ENCODE measurements at regions not wholly inside any gene's neighbourhood (a gene's known extent, or its start where the extent isn't known, plus 50 kb on each side); places are given as distances from the start of the nearest gene placed in this dataset.

- H3K9me3 ChIP-seq: no peaks in the 10 kb centered on the region
- no peaks in the 10 kb centered on the region for H3K36me3 ChIP-seq
- TF ChIP-seq, protein P1, sequence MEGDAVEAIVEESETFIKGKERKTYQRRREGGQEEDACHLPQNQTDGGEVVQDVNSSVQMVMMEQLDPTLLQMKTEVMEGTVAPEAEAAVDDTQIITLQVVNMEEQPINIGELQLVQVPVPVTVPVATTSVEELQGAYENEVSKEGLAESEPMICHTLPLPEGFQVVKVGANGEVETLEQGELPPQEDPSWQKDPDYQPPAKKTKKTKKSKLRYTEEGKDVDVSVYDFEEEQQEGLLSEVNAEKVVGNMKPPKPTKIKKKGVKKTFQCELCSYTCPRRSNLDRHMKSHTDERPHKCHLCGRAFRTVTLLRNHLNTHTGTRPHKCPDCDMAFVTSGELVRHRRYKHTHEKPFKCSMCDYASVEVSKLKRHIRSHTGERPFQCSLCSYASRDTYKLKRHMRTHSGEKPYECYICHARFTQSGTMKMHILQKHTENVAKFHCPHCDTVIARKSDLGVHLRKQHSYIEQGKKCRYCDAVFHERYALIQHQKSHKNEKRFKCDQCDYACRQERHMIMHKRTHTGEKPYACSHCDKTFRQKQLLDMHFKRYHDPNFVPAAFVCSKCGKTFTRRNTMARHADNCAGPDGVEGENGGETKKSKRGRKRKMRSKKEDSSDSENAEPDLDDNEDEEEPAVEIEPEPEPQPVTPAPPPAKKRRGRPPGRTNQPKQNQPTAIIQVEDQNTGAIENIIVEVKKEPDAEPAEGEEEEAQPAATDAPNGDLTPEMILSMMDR (IDR thresholded peaks at IDR 0.05): no peak
- TF ChIP-seq POLR2A (IDR thresholded peaks at IDR 0.05): no peak
- no peaks in the 10 kb centered on the region for H3K4me1 ChIP-seq
- ATAC-seq (no peak), DNase-seq (no peak)
- intact Hi-C loops (cut with DNase I): loop anchor here in 1 of 10 donors (10.0 kb wide), 1 partner anchor 51 kb away; no protein-coding TSS in a partner anchor
- H3K27me3 ChIP-seq: no peaks in the 10 kb centered on the region
- H3K4me3 ChIP-seq: no peak overlapping the region
- WGBS, 4 donors: 64 to 69% (median 66%) methylated on average over 5 of the region's 5 CpGs
- H3K27ac ChIP-seq: no peak overlapping the region
These were observed 185.6 kb downstream of the DMAC1 start for GRCh38 chr9:7613931-7614330.

DNA sequence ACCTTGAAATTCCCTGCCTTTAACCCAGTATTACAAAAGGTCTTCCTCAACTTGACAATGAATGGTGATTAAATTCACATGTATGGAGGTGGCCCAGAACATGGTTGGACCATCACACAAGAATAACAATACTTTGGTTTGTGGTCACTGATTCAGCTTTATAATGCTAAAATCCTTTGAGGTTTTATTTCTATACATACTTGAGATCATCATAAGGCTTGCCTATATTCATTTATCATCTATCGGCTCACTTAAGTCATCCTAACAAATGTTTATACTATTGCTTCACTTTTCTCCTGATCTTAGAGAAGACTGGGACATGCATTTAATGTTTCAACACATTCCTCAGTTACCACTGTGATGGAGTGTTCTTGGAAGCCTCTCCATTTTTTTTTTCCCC, 191.3 kb downstream of the DMAC1 start:
- Histone ChIP-seq H3K27me3 (no peaks in the 10 kb centered on the region), H3K36me3 (no peaks in the 10 kb centered on the region), H3K4me3 (no peak overlapping the region), H3K27ac (no peak overlapping the region), H3K4me1 (no peaks in the 10 kb centered on the region), H3K9me3 (peaks cover 0 to 5% (median 0%) of the 10 kb centered on the region in 12 donors)
- DNase-seq: no peak
- no peak for ATAC-seq
- 91 to 100% (median 94%) methylated on average over 1 of the region's 1 CpG for WGBS, 4 donors
- intact Hi-C loops (cut with DNase I): loop anchor here in 1 of 10 donors (10.0 kb wide), 1 partner anchor 63 kb away; no protein-coding TSS in a partner anchor
- TF ChIP-seq, protein P1 (IDR thresholded peaks at IDR 0.05): no peak
- TF ChIP-seq POLR2A (IDR thresholded peaks at IDR 0.05): no peak

GRCh38 chr9:7607421-7607820, 192.2 kb downstream of the DMAC1 start:
- Histone ChIP-seq H3K4me1 (no peaks in the 10 kb centered on the region), H3K36me3 (no peaks in the 10 kb centered on the region), H3K27ac (no peak overlapping the region), H3K27me3 (no peaks in the 10 kb centered on the region), H3K4me3 (no peak overlapping the region), H3K9me3 (peaks cover 0 to 5% (median 0%) of the 10 kb centered on the region in 12 donors)
- 21 to 43% (median 25%) methylated on average over 2 of the region's 2 CpGs for WGBS, 4 donors
- TF ChIP-seq, protein P1 (IDR thresholded peaks at IDR 0.05): no peak
- TF ChIP-seq POLR2A (IDR thresholded peaks at IDR 0.05): no peak
- intact Hi-C loops (cut with DNase I): loop anchor here in 1 of 10 donors (10.0 kb wide), 1 partner anchor 63 kb away; no protein-coding TSS in a partner anchor
- no peak for ATAC-seq
- no peak for DNase-seq

DNA sequence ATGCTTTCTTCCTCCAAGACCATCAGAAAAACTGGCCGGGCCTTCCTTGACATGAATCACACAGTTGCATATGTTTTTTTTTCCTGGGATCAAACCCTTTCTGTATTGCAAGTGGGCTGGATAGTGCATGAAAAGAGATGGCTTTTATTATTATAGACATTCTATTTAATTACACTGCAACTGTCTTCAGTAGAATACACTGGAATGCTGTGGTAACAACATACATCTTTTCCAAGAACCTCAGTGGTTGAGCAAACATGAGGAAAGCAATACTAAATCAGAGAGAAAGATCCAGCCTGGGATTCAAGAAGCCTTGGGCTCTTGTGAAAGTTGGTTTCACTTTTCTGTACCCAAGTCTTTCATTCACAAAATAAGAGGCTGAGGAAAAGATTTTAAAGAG, 193.0 kb downstream of the DMAC1 start:
- Histone ChIP-seq H3K27me3 (no peaks in the 10 kb centered on the region), H3K36me3 (no peaks in the 10 kb centered on the region), H3K27ac (no peak overlapping the region), H3K4me3 (no peak overlapping the region), H3K9me3 (peaks cover 0 to 5% (median 0%) of the 10 kb centered on the region in 12 donors), H3K4me1 (no peaks in the 10 kb centered on the region)
- intact Hi-C loops (cut with DNase I): loop anchor here in 1 of 10 donors (10.0 kb wide), 1 partner anchor 62 kb away; no protein-coding TSS in a partner anchor
- ATAC-seq (no peak), DNase-seq (no peak)
- no peak for TF ChIP-seq POLR2A (IDR thresholded peaks at IDR 0.05)
- TF ChIP-seq, protein P1 (IDR thresholded peaks at IDR 0.05): no peak
- 70 to 93% (median 88%) methylated on average over 1 of the region's 1 CpG for WGBS, 4 donors

Data from heart left ventricle (tissue), 16 donors.